DMS153 treated with DMSO at 0.1 percent for 48 hours (cell line): ENCODE measurements at regions not wholly inside any gene's neighbourhood (a gene's known extent, or its start where the extent isn't known, plus 50 kb on each side); places are given as distances from the start of the nearest gene placed in this dataset.

Experiments
- DNase-seq: peaks from one replicate; lab custom pipeline; 2025; ENCODE audit not compliant: unreplicated experiment; lab: John Stamatoyannopoulos, UW

GRCh38 chr2:114065731-114066130 is 175.8 kb downstream of the ACTR3 start:
- no peak for DNase-seq

- no peak for DNase-seq
Measured at GRCh38 chr2:114066186-114066747, 176.4 kb downstream of the ACTR3 start.

GRCh38 chr2:114068438-114068837 is 178.5 kb downstream of the ACTR3 start:
- no peak for DNase-seq

GRCh38 chr2:114076961-114077360 is 187.1 kb downstream of the ACTR3 start:
- DNase-seq, result no peak

- no peak for DNase-seq
Measured at GRCh38 chr2:114079366-114080004, 189.6 kb downstream of the ACTR3 start.

GRCh38 chr2:114082731-114083433 is 193.0 kb downstream of the ACTR3 start:
- no peak for DNase-seq

GRCh38 chr2:114083717-114084387 is 194.0 kb downstream of the ACTR3 start:
- DNase-seq, result no peak

- no peak for DNase-seq
Measured at GRCh38 chr2:114085238-114085637, 195.3 kb downstream of the ACTR3 start.

GRCh38 chr2:114085992-114086391 is 196.1 kb downstream of the ACTR3 start:
- no peak for DNase-seq

GRCh38 chr2:114089636-114090319 is 199.9 kb downstream of the ACTR3 start:
- no peak for DNase-seq

GRCh38 chr2:114091010-114091409 is 201.1 kb downstream of the ACTR3 start:
- no peak for DNase-seq

GRCh38 chr2:114108249-114108648 is 218.4 kb downstream of the ACTR3 start:
- DNase-seq, result no peak

- DNase-seq, result no peak
Measured at GRCh38 chr2:114108824-114109416, 219.0 kb downstream of the ACTR3 start.

- no peak for DNase-seq
Measured at GRCh38 chr2:114111329-114111728, 221.4 kb downstream of the ACTR3 start.

GRCh38 chr2:114113518-114113917 is 223.6 kb downstream of the ACTR3 start:
- DNase-seq, result no peak

GRCh38 chr2:114118088-114118487 is 228.2 kb downstream of the ACTR3 start:
- DNase-seq, result no peak

GRCh38 chr2:114119862-114120261 is 230.0 kb downstream of the ACTR3 start:
- no peak for DNase-seq

- DNase-seq, result no peak
Measured at GRCh38 chr2:114122930-114123329, 233.0 kb downstream of the ACTR3 start.

- DNase-seq, result no peak
Measured at GRCh38 chr2:114123925-114124324, 234.0 kb downstream of the ACTR3 start.

GRCh38 chr2:114127372-114127771 is 237.5 kb downstream of the ACTR3 start:
- no peak for DNase-seq

GRCh38 chr2:114128263-114128662 is 238.4 kb downstream of the ACTR3 start:
- DNase-seq, result peak; percentile 7
